ENCODE measurements at regions not wholly inside any gene's neighbourhood (a gene's known extent, or its start where the extent isn't known, plus 50 kb on each side); places are given as distances from the start of the nearest gene placed in this dataset.

DNA sequence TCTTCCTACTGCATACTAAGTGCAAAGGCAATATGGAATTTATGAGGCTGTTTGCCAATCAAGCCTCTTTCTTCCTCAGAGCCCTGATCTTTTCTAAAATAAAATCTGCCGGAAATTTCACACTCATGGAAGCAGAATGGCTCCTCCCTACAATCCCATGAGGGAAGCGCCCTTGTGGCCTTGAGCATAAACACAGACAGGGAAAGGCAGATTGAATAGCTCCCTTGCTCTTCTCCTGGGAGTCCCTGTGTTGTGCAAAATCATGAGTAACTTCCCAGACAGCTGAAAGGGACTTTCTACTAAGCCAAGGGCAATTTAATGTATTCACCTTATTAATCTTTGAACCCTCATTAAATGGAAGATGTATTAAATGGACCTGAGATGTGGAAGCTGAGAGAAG is 226.1 kb upstream of the PIK3R1 start:
- TF ChIP-seq TAF1 (IDR thresholded peaks at IDR 0.05; ENCODE audit: low read depth, low read length) (no peak), POLR2AphosphoS5 (IDR thresholded peaks at IDR 0.05; ENCODE audit: low read depth, low read length) (no peak), POLR2A (IDR thresholded peaks at IDR 0.05; ENCODE audit: low read depth, low read length) (no peak), SPI1 (IDR thresholded peaks at IDR 0.05; ENCODE audit: low read depth, low read length) (no peak), POU2F2 (IDR thresholded peaks at IDR 0.05; ENCODE audit: low read depth, low read length) (no peak)
